Stimulated activated CD8-positive, alpha-beta memory T cell treated with anti-CD3 and anti-CD28 coated beads, Interleukin-7, amount 100 ng/mL, for 4 hours (primary cell): ENCODE measurements at regions not wholly inside any gene's neighbourhood (a gene's known extent, or its start where the extent isn't known, plus 50 kb on each side); places are given as distances from the start of the nearest gene placed in this dataset.
A peak's percentile ranks its signal among the peaks of the same experiment; 100 is the strongest.

Experiments
- DNase-seq, 2 donors: peaks; one replicate each; pipeline ENCODE4 v3.0.0-alpha.2; 2020; ENCODE audit warnings: low read depth in 2 of 2

DNA sequence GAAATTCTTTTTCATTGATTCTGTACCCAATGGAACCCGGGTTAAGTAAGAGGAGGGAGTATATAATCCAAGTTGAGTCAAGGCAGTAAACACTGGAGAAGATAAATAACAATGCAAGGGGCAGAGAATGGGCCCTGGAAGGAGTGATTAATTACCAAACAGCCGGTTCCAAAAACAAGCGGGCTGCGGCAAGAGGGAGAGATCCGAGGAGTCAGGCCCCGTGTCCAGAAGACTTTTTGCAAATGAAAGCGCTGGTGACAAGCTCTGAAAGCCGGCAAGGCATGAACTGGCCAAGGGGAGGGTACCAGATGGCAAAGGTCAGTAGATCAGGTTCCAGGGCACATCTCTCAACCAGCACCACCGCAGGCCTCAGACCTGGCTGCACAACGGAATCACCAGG, 294.9 kb downstream of the BCOR start:
- no peak for DNase-seq

GRCh38 chrX:39805022-39805421, 292.7 kb downstream of the BCOR start:
- no peak for DNase-seq

GRCh38 chrX:39805825-39806224, 291.9 kb downstream of the BCOR start:
- DNase-seq = no peak

GRCh38 chrX:39808471-39808917, 289.3 kb downstream of the BCOR start:
- DNase-seq = no peak

GRCh38 chrX:39809331-39809730, 288.4 kb downstream of the BCOR start:
- DNase-seq = no peak

- DNase-seq = no peak
These were observed 286.9 kb downstream of the BCOR start for GRCh38 chrX:39810901-39811300.

GRCh38 chrX:39811376-39811775, 286.4 kb downstream of the BCOR start:
- DNase-seq = no peak

DNA sequence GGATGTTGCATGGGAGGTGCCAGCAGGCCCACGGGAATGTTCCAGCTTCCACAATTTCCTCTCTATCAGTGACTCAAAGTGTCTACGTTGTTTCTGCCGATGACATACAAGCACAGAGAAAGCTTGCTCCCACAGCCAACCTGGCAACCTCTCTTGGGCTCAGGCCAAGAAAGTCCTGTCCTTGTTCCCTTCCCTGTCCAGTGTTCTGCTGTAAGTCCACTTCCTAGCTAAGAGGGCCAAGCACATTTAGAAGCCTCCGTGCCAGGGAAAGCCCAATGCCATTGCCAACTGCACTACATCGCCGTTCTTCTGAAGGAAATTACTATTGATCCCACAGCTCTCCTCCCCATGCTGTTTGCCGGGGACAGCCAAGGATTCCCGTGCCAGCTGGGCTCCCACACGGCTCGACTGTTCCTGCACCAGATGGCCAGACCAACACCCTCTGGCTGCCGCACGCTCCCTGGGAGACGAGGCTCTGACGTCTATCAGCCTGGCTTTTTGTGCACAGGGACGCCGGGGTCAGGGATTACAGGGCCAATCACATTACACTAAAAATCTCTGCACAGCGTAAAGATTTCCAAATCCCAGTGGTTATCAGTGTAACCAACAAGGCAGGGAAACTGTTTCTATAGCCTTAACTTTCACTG, 284.0 kb downstream of the BCOR start:
- no peak for DNase-seq

GRCh38 chrX:39814391-39814790, 283.4 kb downstream of the BCOR start:
- DNase-seq = peak in 1 of 2 donors; percentile 3

- no peak for DNase-seq
These were observed 282.1 kb downstream of the BCOR start for GRCh38 chrX:39815631-39816030.

GRCh38 chrX:39816871-39817731, 280.7 kb downstream of the BCOR start:
- no peak for DNase-seq

DNA sequence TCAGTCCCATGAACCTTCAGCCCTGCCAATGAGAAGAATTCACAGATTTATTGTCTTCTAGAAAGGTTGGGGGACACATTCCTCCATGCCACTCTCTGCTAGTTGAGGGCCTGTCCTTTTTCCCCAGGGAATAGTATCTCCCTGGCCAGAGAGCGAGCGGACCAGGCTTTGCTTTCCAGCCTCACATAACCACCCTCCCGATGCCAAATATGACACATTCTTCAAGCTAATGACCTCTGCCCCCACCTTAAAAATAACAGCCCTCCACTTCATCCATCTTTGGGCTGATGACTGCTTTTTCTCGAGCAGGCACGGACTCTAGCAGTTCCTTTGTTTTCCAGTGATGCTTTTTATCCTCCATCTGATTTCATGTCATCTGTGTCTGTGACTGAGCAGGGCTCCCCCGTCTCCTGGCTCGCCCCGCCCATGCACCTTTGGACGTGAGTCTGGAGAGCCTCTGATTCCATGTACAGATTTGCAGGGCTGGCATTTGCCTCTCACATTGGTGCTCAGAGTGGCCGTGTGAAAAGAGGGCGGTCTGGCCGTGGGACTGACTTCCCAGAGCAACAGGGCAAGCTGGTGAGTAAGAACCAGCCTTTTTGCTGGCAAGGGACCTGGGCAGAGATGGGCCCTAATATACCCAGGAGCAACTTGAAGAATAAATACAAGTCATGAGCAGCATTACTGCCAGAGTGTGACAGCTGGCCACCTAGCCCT, 279.8 kb downstream of the BCOR start:
- no peak for DNase-seq

GRCh38 chrX:39818750-39819149, 279.0 kb downstream of the BCOR start:
- no peak for DNase-seq

- DNase-seq = no peak
These were observed 277.6 kb downstream of the BCOR start for GRCh38 chrX:39819921-39820849.

DNA sequence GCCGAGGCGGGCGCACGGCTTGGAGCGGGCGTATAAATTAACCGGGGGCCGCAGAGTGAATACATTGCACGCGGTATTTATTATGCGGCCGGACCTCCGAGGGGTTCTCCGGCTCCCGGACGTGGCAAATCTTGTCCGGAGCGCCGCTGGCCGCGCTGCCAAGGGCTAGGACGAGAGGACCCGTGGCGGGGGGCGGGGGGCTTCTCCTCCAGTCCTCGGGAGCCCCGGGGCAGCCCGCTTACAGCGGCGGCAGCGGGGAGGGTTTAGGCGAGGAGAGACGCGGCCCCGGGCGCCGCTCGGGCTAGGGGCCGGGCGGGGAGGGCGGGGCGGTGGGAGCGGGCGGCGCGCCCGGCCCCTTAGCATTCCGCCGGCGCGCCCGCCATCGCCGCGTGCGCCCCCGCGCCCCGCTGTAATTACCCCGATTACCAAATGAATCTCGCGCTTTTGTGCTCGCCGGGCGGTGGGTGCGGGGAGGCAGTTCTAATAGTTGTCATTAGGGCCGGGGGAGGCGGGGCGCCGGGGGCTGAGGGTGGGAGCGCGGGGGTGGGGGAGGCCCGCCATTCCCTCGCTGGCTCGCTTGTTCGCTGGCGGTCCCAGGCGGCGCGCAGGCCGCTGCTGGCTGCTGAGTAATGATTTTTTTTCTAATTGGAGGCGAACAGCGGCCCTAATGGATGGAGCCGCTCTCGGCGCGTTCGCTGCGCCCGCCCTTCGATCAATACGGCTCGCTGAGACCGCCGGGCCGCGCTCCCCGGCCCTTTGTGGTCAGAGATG, 276.6 kb downstream of the BCOR start:
- peak; percentile 15 to 56 for DNase-seq

GRCh38 chrX:39821709-39822095, 276.1 kb downstream of the BCOR start:
- DNase-seq = no peak

- no peak for DNase-seq
These were observed 275.5 kb downstream of the BCOR start for GRCh38 chrX:39822133-39822748.

DNA sequence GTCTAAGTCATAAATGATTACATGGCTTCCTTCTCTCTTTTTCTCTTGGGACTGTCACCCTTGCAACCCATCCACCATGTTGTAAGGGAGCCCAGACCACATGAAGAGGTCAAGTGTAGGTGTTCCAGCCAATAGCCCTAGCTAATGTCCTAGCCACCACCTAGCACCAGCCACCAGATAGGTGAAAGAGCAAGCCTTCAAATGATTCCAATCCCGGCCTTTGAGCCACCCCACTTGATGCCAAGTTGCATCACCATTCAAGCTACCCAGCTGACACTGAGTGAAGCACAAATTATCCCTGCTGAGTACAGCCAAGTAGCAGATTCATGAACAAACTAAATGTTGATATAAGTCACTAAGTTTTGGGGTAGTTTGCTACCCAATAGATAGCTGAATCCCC, 274.3 kb downstream of the BCOR start:
- no peak for DNase-seq

GRCh38 chrX:39823854-39824253, 273.9 kb downstream of the BCOR start:
- no peak for DNase-seq

GRCh38 chrX:39826813-39827543, 270.8 kb downstream of the BCOR start:
- no peak for DNase-seq
